ENCODE measurements at regions not wholly inside any gene's neighbourhood (a gene's known extent, or its start where the extent isn't known, plus 50 kb on each side); places are given as distances from the start of the nearest gene placed in this dataset.

DNA sequence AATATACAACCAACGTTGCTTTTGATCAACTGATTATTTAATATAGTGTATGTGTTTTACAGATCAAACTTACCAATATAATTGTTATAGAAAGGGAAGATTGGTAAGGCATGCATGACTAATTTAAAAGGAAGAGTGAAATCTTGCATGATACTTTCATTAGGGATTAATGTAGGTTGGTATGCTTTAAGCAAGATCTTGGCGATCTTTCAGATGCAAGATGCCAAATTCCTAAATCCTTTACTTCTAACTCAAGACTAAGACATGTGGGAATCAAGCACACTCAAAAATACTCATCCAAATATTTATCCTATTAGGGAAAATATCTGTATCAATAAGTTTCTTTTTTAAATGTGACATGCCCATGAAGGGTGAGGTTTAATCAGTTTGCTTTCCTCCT, 321.4 kb upstream of the MEOX2 start:
- intact Hi-C loops (cut with DNase I), result no loop called here
- Histone ChIP-seq H3K27me3 (ENCODE audit: insufficient read depth in 3 of 3, low read length in 2 of 3) (no peaks in the 10 kb centered on the region), H3K4me3 (no peak overlapping the region), H3K9me3 (no peaks in the 10 kb centered on the region), H3K4me1 (no peaks in the 10 kb centered on the region), H3K36me3 (ENCODE audit: insufficient read depth in 1 of 2, low read depth in 1 of 2) (no peaks in the 10 kb centered on the region), H3K27ac (no peak overlapping the region)
- TF ChIP-seq, protein P1, sequence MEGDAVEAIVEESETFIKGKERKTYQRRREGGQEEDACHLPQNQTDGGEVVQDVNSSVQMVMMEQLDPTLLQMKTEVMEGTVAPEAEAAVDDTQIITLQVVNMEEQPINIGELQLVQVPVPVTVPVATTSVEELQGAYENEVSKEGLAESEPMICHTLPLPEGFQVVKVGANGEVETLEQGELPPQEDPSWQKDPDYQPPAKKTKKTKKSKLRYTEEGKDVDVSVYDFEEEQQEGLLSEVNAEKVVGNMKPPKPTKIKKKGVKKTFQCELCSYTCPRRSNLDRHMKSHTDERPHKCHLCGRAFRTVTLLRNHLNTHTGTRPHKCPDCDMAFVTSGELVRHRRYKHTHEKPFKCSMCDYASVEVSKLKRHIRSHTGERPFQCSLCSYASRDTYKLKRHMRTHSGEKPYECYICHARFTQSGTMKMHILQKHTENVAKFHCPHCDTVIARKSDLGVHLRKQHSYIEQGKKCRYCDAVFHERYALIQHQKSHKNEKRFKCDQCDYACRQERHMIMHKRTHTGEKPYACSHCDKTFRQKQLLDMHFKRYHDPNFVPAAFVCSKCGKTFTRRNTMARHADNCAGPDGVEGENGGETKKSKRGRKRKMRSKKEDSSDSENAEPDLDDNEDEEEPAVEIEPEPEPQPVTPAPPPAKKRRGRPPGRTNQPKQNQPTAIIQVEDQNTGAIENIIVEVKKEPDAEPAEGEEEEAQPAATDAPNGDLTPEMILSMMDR (IDR thresholded peaks at IDR 0.05), result no peak
- 36 to 43% (median 37%) methylated on average over 2 of the region's 2 CpGs for WGBS, 3 donors
- DNase-seq (no peak), ATAC-seq (no peak)

DNA sequence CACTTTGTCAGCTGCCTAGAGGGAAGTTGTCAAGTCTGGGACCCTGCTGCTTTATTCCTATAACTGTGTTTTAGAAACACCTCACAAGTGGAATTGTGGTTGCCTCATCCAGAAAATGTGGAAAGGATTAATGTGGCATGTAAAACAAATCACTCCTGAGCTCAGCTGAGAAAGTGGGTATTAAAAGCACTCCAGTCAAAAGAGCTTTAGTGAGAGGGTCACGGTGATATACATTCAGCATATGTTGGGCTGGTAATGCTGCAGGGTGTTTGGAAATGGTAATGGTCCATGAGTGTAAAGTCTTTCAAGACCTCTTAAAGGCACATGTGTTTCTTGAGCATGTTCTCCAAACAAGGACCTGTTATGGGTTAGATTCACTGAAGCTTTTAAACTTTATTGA, 318.2 kb upstream of the MEOX2 start:
- DNase-seq, result no peak
- H3K4me3 ChIP-seq, result no peak overlapping the region
- ATAC-seq, result no peak
- intact Hi-C loops (cut with DNase I), result no loop called here
- TF ChIP-seq, protein P1 (IDR thresholded peaks at IDR 0.05), result no peak
- H3K9me3 ChIP-seq, result no peaks in the 10 kb centered on the region
- H3K36me3 ChIP-seq (ENCODE audit: insufficient read depth in 1 of 2, low read depth in 1 of 2), result no peaks in the 10 kb centered on the region
- no peaks in the 10 kb centered on the region for H3K27me3 ChIP-seq (ENCODE audit: insufficient read depth in 3 of 3, low read length in 2 of 3)
- H3K27ac ChIP-seq, result no peak overlapping the region
- H3K4me1 ChIP-seq, result no peaks in the 10 kb centered on the region
- WGBS, 3 donors, result 56 to 75% (median 59%) methylated on average over 1 of the region's 1 CpG

DNA sequence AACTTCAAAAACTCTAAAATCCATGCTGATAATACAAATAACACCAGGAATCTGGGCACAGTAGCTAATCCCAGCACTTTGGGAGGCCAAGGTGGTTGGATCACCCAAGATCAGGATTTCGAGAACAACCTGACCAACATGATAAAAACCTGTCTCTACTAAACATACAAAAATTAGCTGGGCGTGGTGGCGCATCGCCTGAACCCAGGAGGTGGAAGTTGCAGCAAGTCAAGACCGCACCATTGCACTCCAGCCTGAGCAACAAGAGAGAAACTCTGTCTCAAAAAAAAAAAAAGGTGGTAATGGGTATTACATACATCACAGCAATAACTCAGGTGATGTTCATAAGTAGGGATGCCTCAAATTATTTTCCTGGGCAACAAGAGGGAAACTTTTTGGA, 315.0 kb upstream of the MEOX2 start:
- H3K36me3 ChIP-seq (ENCODE audit: insufficient read depth in 1 of 2, low read depth in 1 of 2), result no peaks in the 10 kb centered on the region
- intact Hi-C loops (cut with DNase I), result no loop called here
- no peaks in the 10 kb centered on the region for H3K9me3 ChIP-seq
- ATAC-seq, result no peak
- no peaks in the 10 kb centered on the region for H3K4me1 ChIP-seq
- no peak overlapping the region for H3K27ac ChIP-seq
- 96 to 97% (median 96%) methylated on average over 5 of the region's 5 CpGs for whole genome bisulfite sequencing, 3 donors
- H3K27me3 ChIP-seq (ENCODE audit: insufficient read depth in 3 of 3, low read length in 2 of 3), result no peaks in the 10 kb centered on the region
- TF ChIP-seq, protein P1 (IDR thresholded peaks at IDR 0.05), result no peak
- DNase-seq, result no peak
- no peak overlapping the region for H3K4me3 ChIP-seq

DNA sequence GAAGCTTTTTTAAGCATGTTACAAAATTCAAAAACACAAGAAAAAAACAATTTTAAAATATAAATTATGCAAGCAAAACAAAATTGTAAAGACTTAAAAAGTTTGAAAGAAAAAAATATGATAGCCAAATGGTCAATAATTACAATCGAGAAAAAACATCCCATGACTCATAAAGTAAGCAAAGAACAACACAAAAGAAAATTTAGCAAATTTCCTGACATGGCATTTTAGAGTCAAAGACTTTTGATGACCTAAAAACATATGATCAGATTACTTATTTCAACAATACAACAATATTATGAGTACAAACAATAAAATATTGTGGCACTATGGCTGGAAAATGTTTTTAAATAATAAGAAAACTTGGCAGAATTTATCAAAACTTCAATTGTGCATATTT, 312.1 kb upstream of the MEOX2 start:
- no peak overlapping the region for H3K27ac ChIP-seq
- no peaks in the 10 kb centered on the region for H3K4me1 ChIP-seq
- DNase-seq (no peak), ATAC-seq (no peak)
- H3K27me3 ChIP-seq (ENCODE audit: insufficient read depth in 3 of 3, low read length in 2 of 3), result no peaks in the 10 kb centered on the region
- intact Hi-C loops (cut with DNase I), result no loop called here
- no peaks in the 10 kb centered on the region for H3K36me3 ChIP-seq (ENCODE audit: insufficient read depth in 1 of 2, low read depth in 1 of 2)
- H3K9me3 ChIP-seq, result no peaks in the 10 kb centered on the region
- H3K4me3 ChIP-seq, result no peak overlapping the region
- TF ChIP-seq, protein P1 (IDR thresholded peaks at IDR 0.05), result no peak
- 38 to 70% (median 62%) methylated on average over 1 of the region's 1 CpG for WGBS, 3 donors

DNA sequence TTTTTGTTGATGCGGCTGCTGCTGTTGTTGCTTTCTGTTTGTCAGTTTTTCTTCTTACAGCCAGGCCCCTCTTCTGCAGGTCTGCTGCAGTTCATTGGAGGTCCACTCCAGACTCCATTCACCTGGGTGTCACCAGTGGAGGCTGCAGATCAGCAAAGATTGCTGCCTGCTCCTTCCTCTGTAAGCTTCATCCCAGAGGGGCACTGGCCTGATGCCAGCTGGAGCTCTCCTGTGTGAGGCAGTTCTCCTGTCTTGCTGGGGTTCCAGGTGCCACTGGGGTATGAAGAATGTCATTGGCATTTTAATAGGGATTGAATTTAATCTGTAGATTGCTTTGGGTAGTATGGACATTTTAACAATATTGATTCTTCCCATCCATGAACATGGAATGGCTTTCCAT, 308.5 kb upstream of the MEOX2 start:
- Histone ChIP-seq H3K27me3 (ENCODE audit: insufficient read depth in 3 of 3, low read length in 2 of 3) (no peaks in the 10 kb centered on the region), H3K4me3 (no peak overlapping the region), H3K36me3 (ENCODE audit: insufficient read depth in 1 of 2, low read depth in 1 of 2) (no peaks in the 10 kb centered on the region), H3K9me3 (no peaks in the 10 kb centered on the region), H3K4me1 (no peaks in the 10 kb centered on the region), H3K27ac (no peak overlapping the region)
- DNase-seq (no peak), ATAC-seq (no peak)
- WGBS, 3 donors, result 94 to 100% (median 100%) methylated on average over 1 of the region's 1 CpG
- intact Hi-C loops (cut with DNase I), result no loop called here
- TF ChIP-seq, protein P1 (IDR thresholded peaks at IDR 0.05), result no peak
